CD4-positive, alpha-beta T cell treated with Interferon alpha-2 for 1 hour (primary cell): ENCODE measurements at regions not wholly inside any gene's neighbourhood (a gene's known extent, or its start where the extent isn't known, plus 50 kb on each side); places are given as distances from the start of the nearest gene placed in this dataset.
"Not testable (repeated sequence)": the region's sequence is repeated elsewhere in the genome, so short reads cannot be mapped to it uniquely, and the experiment has no call there.

Source experiments
- DNase-seq, 2 donors: peaks; one replicate each; pipeline ENCODE4 v3.0.0-alpha.2; 2020 to 2022

GRCh38 chr10:60508037-60508436 is 118.4 kb upstream of the ANK3 start:
- no peak for DNase-seq

- DNase-seq = no peak
Observed at GRCh38 chr10:60502621-60503020, 112.9 kb upstream of the ANK3 start.

- no peak for DNase-seq
Observed at GRCh38 chr10:60498985-60499384, 109.3 kb upstream of the ANK3 start.

DNA sequence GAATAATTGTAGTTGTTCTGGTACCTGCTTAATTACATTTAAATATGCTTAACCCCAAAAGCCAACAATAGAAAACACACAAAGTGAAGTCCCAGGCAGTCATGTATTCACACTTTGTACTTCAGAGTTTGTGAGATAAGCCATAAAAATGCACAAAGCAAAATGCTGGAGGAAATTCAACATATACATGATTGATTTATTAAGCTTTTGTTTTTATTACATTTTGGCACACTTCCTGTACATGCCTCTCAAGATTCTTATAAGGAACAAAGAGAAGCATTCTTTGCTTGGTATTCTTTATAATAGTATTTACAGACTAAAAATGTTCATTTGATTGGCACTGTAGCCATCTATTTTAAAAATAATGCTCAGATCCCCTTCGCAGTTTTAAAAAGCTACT is 107.7 kb upstream of the ANK3 start:
- no peak for DNase-seq

GRCh38 chr10:60496181-60496580 is 106.5 kb upstream of the ANK3 start:
- no peak for DNase-seq

GRCh38 chr10:60495338-60496055 is 105.8 kb upstream of the ANK3 start:
- no peak for DNase-seq

DNA sequence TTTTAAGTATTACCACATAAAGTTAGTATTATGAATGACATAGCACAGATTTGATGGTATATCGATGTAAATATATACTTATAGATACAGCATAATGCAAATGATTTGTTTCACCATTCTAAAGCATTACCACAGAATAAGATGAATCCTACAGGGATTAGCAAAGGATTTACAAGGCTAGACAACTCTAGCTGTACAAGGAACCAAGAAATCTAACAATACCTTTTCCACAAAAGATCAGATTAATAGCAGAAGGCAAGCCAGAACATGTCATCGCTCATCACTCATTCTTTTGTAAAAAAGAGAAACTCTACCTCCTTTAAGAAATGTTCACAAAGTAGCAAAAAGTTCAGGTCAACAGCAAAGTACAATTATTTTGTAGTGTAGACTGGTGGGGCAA is 105.1 kb upstream of the ANK3 start:
- no peak for DNase-seq

DNA sequence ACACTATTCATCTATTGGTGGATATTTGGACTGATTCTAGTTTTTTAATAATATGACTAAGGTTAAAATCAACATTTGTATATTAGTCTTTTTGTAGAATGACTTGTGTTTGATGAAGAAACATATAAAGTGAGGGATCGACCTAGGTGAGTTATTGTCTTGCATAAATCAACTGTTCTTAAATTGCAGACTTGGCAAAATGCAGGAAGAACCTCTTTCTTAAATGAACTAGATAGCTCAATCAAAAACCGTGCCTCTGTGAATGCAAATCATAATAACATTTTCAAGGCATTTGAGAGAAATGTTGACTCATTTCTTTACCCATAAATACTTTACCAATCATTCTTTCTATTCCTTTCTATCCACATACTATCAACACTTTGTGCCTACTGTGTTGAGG is 101.5 kb upstream of the ANK3 start:
- no peak for DNase-seq

DNA sequence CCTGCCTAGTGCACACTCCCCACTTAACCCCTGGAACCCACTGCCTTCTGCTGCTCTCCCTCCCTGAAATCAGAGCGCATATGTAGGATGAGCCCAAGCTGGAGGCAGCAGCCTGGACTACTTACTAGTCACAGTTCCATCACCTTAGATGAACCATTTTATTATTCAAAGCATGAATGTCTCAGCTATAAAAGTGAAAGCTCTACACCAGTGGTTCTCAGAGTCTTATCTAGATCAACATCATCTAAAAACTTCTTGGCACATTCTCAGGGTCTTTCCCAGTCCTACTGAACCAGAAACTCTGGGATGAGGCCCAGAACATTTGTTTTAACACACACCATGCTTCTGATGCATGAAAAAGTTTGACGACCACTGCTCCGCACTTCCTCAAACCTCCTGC is 100.3 kb upstream of the ANK3 start:
- no peak for DNase-seq

DNA sequence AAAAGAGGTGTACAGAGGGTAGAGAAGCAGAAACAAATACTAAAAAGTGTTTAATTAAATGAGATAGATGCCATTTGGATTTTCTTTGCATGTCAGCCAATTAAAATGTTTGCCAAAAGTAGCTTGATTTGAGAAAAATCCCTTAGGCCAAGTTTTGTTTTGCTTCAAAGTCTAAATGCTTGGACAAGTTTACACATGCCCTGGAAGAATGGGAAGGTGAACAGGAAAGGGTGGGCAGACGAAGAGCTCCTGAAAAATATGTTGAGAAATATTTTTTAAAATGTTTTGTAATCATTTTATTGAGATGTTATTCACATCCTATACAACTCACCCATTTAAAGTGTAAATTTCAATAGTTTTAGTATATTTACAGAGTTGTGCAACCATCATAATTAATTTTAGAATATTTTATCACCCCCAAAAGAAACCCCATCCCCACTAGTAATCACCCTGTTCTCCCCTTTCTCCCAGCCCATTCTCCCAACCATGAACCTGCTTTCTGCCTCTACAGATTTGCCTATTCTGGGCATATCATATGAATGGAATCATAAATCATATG is 98.5 kb upstream of the ANK3 start:
- no peak for DNase-seq

DNA sequence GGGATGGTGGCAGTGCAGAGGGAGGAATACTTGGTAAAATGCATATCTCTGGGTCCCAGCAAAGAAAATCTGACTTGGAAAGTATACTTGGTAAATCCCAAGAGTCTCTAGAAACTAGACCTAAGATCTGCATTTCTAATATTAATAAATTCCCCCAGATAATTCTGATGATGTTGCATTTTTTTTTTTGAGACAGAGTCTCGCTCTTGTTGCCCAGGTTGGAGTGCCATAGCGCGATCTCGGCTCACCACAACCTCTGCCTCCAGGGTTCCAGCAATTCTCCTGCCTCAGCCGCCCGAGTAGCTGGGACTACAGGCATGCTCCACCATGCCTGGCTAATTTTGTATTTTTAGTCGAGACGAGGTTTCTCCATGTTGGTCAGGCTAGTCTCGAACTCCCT is 97.9 kb upstream of the ANK3 start:
- DNase-seq = no peak

DNA sequence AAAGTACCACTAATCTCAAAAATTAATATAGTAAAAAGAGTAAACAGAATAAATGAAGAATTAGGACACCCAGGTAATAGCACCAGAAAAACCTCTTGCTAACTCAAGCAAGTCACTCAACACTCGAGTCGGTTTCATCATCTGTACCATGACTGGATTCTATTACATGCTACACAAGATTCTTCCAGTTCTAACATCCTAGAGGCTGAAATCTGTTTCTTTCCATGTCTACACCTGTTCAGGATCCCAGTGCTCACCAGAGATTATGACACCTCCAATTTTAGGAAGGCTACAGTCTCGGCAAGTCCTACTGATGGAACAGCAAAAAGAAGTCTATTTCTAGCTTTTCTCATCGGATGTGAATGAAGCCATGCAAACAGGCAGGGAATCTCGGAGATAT is 95.3 kb upstream of the ANK3 start:
- DNase-seq = no peak

DNA sequence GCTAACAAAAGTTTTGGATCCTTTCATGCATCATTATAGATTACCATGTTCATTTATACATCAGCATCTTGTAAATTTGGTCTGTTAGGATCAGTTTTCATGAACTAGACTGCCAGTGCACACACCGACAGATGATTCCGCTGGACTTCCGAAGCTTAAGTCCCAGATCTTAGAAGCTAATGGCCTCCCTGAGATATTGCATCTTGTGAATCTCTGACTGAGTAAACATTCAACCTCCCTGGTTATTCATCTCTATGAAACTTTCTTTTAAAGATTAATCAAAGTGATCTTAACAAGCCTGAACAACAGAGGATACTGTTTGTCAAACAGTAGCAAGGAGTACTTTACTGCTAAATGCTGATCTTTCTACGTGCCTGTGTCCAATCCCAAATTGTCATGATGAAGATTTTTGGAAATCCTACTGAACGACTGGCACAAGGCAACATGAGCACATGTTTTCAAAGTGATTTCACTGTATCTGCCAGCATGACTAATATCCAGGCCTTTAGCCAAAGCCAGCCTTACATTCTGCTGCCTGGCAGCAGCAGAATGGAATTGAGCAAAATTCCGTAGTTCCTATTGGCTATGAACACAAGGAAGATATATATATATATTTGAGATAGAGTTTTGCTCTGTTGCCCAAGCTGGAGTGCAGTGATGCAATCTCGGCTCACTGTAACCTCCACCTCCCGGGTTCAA is 91.3 kb upstream of the ANK3 start:
- DNase-seq = no peak

- DNase-seq = no peak
Observed at GRCh38 chr10:60479305-60480020, 89.8 kb upstream of the ANK3 start.

DNA sequence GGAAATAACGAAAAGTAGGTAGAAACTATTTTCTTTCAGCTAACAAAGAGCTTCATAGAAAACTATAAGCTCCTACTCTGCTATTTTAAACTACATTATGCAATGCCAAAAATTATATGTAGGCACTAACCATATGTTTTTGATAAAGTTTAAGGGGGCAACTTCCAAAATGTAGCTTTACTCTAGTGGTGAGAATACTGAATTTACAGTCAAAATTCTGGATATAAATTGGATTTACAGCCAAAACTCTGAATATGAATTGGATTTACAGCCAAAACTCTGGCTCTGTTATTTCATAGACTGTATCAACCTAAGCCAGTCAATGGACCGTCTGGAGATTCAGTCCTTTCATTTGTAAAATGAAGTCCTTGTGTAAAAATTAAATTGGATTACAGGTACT is 86.8 kb upstream of the ANK3 start:
- DNase-seq = no peak

DNA sequence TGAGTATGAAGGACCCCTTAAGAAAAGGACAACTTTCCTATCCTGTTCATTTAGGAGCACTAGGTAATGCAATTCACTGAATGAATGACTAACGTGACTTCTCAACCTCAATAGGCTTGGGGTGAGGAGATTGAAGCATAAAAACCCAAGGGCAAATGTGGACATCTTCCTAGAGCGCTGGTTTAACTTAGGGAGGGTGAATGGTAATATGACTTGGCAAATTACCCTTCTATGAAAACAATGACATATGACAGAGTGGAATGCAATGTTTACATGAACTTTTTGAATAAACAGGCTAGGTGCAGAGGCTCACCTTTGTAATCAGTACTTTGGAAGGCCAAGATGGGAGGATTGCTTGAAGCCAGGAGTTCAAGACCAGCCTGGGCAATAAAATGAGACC is 83.9 kb upstream of the ANK3 start:
- DNase-seq = no peak

DNA sequence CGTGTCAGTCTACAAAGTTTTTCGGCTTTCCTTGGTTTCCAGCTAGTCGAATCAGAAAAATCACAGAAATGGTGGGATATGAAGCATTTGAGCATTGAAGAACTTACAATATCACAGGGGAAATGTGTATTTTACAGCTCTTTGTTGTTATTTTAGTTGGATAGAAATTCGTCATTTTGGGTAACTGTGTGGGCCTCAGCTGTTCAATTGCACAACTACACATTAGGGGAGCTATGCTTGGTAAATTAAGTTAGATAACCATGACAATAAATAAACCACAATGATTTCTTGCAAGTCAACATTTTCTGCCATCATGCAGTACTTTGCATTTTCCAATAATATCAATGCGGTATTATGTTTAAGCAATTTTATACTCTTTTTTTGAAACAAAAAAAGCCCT is 80.4 kb upstream of the ANK3 start:
- DNase-seq = no peak

- DNase-seq = not testable (repeated sequence)
Observed at GRCh38 chr10:60469147-60469546, 79.5 kb upstream of the ANK3 start.

GRCh38 chr10:60467202-60467546 is 77.5 kb upstream of the ANK3 start:
- DNase-seq = no peak

DNA sequence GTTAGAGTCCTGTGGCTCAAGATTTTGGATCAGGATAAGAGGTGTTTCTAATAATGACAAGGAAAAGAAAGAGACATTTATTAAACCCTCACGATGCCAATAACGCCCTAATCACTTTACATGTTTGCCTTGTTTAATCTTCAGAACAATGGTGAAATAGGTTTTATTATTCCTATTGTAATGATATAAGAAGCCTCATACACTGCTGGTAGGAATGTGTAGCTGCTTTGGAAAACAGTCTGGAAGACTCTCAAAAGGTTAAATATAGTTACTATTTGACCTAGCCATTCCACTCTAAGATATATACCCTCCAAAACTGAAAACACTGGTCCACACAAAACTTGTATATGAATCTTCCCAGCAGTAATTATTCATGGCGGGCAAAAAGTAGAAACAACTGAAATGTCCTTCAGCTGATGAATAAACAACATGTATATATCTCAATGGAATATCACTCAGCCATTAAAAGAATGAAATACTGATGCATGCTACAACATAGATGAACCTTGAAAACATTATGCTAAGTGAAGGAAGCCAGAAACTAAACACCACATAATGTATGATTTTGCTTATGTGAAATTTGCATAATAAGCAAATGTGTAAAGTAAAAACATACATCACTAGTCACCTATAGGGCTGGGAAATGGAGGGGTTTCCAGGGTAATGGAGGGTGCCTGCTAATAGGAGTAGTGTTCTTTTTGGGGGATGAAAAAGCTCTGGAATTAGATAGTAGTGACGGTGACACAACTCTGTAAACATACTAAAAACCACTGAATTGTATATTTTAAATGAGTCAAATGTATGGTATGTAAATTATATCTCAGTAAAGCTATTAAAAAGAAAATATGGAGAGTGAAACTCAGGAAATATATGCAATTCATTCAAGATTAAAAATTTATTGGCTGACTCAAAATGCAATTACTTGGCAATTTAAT is 76.9 kb upstream of the ANK3 start:
- DNase-seq = no peak

DNA sequence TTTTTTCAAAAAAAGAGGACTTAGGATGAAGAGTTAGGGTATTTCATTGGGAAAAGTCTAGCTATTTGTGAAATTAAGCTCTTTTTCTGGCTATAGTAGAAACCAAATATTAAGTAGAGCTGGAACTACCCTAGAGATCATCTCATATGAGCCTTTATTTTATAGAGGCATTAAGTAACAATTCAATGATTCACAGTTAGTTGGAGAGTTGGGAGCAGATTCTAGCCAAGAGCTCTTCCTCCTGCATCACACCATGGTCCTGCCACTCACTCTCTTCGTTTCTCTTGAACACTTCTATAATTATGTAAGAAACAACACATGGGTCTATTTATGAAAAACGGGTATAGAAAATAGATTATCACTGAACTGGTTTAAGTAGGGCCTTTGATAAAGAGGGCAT is 76.1 kb upstream of the ANK3 start:
- DNase-seq = no peak

- no peak for DNase-seq
Observed at GRCh38 chr10:60464659-60465058, 75.0 kb upstream of the ANK3 start.

DNA sequence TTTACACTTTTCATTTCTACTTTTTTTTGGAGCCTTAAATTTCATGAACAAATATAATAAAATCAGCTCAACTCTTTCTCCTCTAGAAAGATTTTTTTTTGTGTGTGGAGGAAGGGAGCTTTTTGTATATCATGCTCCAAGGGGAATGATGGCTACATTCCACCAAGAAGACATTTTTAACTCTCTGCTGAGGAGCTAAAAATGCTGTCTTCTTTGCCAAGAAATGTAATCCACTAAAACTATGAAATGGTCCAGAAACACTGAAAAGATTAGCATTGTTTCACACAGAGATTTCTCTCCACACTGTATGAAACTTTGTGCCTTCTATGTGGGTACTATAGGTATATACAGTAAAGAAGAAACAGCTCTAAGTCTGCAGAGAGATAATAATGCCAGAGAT is 74.1 kb upstream of the ANK3 start:
- DNase-seq = no peak
